ENCODE measurements at regions not wholly inside any gene's neighbourhood (a gene's known extent, or its start where the extent isn't known, plus 50 kb on each side); places are given as distances from the start of the nearest gene placed in this dataset.
"Not testable (repeated sequence)": the region's sequence is repeated elsewhere in the genome, so short reads cannot be mapped to it uniquely, and the experiment has no call there.

GRCh38 chr6:78259935-78260334, 607.1 kb downstream of the MEI4 start:
- TF ChIP-seq, protein P1, sequence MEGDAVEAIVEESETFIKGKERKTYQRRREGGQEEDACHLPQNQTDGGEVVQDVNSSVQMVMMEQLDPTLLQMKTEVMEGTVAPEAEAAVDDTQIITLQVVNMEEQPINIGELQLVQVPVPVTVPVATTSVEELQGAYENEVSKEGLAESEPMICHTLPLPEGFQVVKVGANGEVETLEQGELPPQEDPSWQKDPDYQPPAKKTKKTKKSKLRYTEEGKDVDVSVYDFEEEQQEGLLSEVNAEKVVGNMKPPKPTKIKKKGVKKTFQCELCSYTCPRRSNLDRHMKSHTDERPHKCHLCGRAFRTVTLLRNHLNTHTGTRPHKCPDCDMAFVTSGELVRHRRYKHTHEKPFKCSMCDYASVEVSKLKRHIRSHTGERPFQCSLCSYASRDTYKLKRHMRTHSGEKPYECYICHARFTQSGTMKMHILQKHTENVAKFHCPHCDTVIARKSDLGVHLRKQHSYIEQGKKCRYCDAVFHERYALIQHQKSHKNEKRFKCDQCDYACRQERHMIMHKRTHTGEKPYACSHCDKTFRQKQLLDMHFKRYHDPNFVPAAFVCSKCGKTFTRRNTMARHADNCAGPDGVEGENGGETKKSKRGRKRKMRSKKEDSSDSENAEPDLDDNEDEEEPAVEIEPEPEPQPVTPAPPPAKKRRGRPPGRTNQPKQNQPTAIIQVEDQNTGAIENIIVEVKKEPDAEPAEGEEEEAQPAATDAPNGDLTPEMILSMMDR (IDR thresholded peaks at IDR 0.05) = no peak
- no peak for DNase-seq (ENCODE audit: low spot score)
- ATAC-seq (ENCODE audit: low FRiP score) = no peak

GRCh38 chr6:78260427-78260826, 606.9 kb upstream of the IRAK1BP1 start:
- DNase-seq (ENCODE audit: low spot score); ATAC-seq (ENCODE audit: low FRiP score): not testable (repeated sequence)

GRCh38 chr6:78268591-78269452, 598.5 kb upstream of the IRAK1BP1 start:
- DNase-seq (ENCODE audit: low spot score) (no peak), ATAC-seq (ENCODE audit: low FRiP score) (no peak)
- TF ChIP-seq, protein P1 (IDR thresholded peaks at IDR 0.05) = no peak

DNA sequence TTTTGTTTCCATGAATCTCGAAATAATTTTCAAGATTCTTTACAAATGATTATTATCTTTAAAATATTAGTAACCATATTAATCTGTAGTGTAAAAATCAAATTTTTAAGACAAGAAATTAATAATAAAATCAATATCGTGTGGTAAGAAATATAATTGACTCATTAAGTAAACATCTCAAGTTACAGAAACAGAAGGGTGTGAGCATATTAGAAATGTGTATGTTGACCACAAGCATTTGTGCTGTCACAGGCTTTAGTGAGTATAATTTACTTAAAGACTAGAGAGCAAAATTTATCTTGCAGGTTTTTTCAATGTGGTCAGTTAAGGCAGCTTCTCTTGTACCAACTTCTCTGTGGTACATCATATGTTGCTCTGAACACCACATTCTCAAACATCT, 566.5 kb upstream of the IRAK1BP1 start:
- DNase-seq (ENCODE audit: low spot score) (no peak), ATAC-seq (ENCODE audit: low FRiP score) (no peak)
- TF ChIP-seq, protein P1 (IDR thresholded peaks at IDR 0.05) = no peak

DNA sequence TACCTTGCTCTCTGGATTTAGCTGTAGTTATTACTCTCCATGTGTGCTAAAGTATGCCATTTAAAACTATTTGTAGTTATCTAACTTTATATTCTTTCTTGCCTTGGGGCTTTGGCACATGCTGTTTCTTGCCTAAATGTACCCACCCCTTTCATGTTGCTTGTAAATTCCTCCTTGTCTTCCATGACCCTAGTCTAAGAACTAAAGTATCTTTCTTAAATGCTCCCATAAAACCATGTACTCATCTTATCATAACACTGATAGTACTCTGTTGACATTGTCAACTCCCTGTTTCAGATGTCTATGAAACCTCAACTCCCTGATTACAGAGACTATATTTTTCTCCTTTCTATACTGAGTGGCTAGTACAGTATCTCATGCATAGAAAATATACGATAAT, 564.9 kb upstream of the IRAK1BP1 start:
- TF ChIP-seq, protein P1 (IDR thresholded peaks at IDR 0.05) = no peak
- ATAC-seq (ENCODE audit: low FRiP score) = no peak
- DNase-seq (ENCODE audit: low spot score) = no peak

GRCh38 chr6:78308025-78308424, 559.3 kb upstream of the IRAK1BP1 start:
- DNase-seq (ENCODE audit: low spot score) = no peak
- TF ChIP-seq, protein P1 (IDR thresholded peaks at IDR 0.05) = no peak
- no peak for ATAC-seq (ENCODE audit: low FRiP score)

DNA sequence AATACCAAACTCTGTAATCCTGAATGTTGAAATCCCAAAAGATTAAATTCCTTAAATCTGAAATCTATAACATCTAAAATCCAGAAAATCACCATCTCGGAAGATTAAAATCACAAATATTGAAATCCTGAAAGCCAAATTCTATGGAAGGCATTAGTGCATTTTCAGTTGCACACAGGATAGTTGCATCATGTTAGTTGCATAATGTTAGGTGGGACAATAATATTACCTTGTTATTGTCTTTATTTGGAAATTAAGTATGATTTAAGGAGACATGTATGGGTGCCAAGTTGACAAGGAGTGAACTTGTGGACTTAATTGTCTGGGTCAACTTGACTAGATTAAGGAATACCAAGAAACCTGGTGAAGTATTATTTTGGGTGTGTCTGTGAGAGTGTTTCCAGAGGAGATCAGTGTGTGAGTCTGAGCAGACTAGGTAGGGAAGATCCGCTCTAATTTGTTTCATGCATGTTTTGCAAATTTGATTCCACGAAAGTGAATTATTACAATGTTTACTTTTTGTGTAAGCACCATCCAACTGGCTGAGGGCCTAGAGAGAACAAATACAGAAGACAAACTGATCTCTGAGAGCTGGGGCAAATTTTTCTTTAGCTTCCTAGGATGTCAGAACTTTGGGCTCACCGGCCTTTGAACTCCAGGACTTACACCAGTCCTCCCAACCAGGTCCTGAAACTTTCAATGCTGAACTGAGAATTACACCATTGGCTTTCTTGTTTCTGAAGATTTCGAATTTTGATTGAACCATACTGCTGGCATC, 545.1 kb upstream of the IRAK1BP1 start:
- no peak for DNase-seq (ENCODE audit: low spot score)
- TF ChIP-seq, protein P1 (IDR thresholded peaks at IDR 0.05) = no peak
- no peak for ATAC-seq (ENCODE audit: low FRiP score)

Data from omental fat pad (tissue), 3 donors.